Breast epithelium (tissue), 3 donors: ENCODE measurements at regions not wholly inside any gene's neighbourhood (a gene's known extent, or its start where the extent isn't known, plus 50 kb on each side); places are given as distances from the start of the nearest gene placed in this dataset.

Experiments
- POLR2A ChIP-seq: fragments of 450-650 bp; IDR thresholded peaks from one replicate; pipeline ENCODE4 v1.6.1; 2016; ENCODE audit warnings: antibody characterized with exemption, mild to moderate bottlenecking, moderate library complexity
- POLR2AphosphoS5 ChIP-seq, 3 donors: sonication (generic); formaldehyde crosslinking; IDR thresholded peaks; one replicate each; pipeline ENCODE4 v1.6.1; 2017; ENCODE audit warnings: antibody characterized with exemption in 3 of 3
- TF ChIP-seq, protein P1 (sequence below), 3 donors: fragments of 450-650 bp; IDR thresholded peaks; one replicate each; pipeline ENCODE4 v1.5.1; 2016 to 2017; ENCODE audit warnings: antibody characterized with exemption in 3 of 3, mild to moderate bottlenecking in 3 of 3, moderate library complexity in 3 of 3

DNA sequence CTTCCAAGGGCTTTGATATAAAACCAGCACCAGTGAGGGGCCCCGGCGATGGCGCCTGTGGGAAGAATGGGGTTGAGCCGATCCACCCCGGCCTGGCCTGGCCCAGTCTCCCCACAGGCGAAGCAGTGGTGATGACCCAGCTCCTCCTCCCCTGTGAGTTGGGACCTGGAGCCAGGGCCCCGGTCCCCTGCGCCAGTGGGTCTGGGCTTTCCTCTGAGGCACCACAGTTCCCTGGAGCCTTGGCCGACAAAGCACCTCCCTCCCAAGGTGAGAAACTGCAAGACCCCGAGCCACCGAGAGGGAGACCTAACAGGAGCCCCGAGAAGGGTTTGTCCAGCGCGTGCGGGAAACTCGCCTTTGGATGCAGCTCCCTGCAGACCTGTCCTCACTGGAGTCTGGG, 942.9 kb downstream of the BRD1 start:
- TF ChIP-seq POLR2A (no peak), POLR2AphosphoS5 (IDR thresholded peaks at IDR 0.05) (no peak)
- TF ChIP-seq, protein P1, sequence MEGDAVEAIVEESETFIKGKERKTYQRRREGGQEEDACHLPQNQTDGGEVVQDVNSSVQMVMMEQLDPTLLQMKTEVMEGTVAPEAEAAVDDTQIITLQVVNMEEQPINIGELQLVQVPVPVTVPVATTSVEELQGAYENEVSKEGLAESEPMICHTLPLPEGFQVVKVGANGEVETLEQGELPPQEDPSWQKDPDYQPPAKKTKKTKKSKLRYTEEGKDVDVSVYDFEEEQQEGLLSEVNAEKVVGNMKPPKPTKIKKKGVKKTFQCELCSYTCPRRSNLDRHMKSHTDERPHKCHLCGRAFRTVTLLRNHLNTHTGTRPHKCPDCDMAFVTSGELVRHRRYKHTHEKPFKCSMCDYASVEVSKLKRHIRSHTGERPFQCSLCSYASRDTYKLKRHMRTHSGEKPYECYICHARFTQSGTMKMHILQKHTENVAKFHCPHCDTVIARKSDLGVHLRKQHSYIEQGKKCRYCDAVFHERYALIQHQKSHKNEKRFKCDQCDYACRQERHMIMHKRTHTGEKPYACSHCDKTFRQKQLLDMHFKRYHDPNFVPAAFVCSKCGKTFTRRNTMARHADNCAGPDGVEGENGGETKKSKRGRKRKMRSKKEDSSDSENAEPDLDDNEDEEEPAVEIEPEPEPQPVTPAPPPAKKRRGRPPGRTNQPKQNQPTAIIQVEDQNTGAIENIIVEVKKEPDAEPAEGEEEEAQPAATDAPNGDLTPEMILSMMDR (IDR thresholded peaks at IDR 0.05): no peak
